ENCODE measurements at regions not wholly inside any gene's neighbourhood (a gene's known extent, or its start where the extent isn't known, plus 50 kb on each side); places are given as distances from the start of the nearest gene placed in this dataset.

GRCh38 chr5:42989190-42989589 is 50.9 kb downstream of the ANXA2R start:
- TF ChIP-seq CTCF (IDR thresholded peaks at IDR 0.05; ENCODE audit: insufficient read depth, low read depth, low read length) (no peak), EZH2 (IDR thresholded peaks at IDR 0.05; ENCODE audit: insufficient read depth, low read length) (no peak)
